ENCODE measurements at regions not wholly inside any gene's neighbourhood (a gene's known extent, or its start where the extent isn't known, plus 50 kb on each side); places are given as distances from the start of the nearest gene placed in this dataset.

GRCh38 chr1:115194506-115194905 lies 105.2 kb upstream of the TSPAN2 start:
- TF ChIP-seq CTCF (conservative IDR thresholded peaks at IDR 0.05; ENCODE audit: low read depth, low read length) (no peak), EZH2 (IDR thresholded peaks at IDR 0.05; ENCODE audit: borderline replicate concordance, low read depth, low read length, poor library complexity, severe bottlenecking) (no peak)
